GM20000 (cell line): ENCODE measurements at regions not wholly inside any gene's neighbourhood (a gene's known extent, or its start where the extent isn't known, plus 50 kb on each side); places are given as distances from the start of the nearest gene placed in this dataset.

Experiments used
- DNase-seq: peaks from one replicate; pipeline ENCODE4 v3.0.0; 2012; ENCODE audit warnings: low spot score
- TF ChIP-seq, protein P1 (sequence below): IDR thresholded peaks from 2 replicates; pipeline ENCODE4 v1.5.1; 2012; ENCODE audit warnings: mild to moderate bottlenecking, control low read depth; ENCODE audit errors: extremely low read depth, missing control alignments

DNA sequence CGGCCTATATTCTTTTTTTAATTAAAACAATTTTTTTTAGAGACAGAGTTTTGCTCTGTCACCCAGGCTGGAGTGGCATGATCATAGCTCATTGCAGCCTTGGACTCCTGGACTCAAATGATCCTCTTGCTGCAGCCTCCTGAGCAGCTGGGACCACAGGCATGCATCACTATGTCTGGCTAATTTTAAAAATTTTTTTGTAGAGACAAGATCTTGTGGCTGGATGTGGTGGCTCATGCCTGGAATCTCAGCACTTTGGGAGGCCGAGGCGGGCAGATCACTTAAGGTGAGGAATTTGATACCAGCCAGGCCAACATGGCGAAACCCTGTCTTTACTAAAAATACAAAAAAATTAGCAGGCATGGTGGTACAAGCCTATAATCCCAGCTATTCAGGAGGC, 54.8 kb upstream of the MSI2 start:
- TF ChIP-seq, protein P1, sequence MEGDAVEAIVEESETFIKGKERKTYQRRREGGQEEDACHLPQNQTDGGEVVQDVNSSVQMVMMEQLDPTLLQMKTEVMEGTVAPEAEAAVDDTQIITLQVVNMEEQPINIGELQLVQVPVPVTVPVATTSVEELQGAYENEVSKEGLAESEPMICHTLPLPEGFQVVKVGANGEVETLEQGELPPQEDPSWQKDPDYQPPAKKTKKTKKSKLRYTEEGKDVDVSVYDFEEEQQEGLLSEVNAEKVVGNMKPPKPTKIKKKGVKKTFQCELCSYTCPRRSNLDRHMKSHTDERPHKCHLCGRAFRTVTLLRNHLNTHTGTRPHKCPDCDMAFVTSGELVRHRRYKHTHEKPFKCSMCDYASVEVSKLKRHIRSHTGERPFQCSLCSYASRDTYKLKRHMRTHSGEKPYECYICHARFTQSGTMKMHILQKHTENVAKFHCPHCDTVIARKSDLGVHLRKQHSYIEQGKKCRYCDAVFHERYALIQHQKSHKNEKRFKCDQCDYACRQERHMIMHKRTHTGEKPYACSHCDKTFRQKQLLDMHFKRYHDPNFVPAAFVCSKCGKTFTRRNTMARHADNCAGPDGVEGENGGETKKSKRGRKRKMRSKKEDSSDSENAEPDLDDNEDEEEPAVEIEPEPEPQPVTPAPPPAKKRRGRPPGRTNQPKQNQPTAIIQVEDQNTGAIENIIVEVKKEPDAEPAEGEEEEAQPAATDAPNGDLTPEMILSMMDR, result no peak
- no peak for DNase-seq

DNA sequence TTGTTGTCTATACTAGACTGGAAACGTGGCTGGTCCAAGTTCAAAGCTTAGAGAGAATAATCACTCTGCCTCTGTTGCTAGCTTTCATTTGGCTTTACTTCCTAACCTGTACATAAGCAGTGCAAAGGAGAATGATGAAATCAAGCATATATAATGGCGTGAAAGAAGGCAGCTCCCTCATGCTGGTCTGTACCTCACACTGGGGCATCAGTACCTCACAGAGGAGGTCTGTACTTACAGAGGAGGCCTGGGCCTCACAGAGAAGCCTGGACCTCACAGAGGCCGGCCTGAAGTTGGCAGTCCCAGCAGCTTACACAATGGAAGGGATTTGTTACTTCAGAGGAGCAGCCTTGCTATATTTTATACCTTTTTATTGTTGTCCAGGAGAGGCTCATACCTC, 53.3 kb upstream of the MSI2 start:
- TF ChIP-seq, protein P1, result no peak
- no peak for DNase-seq
